Non-pigmented ciliary epithelial cell (primary cell): ENCODE measurements at regions not wholly inside any gene's neighbourhood (a gene's known extent, or its start where the extent isn't known, plus 50 kb on each side); places are given as distances from the start of the nearest gene placed in this dataset.
"Not testable (repeated sequence)": the region's sequence is repeated elsewhere in the genome, so short reads cannot be mapped to it uniquely, and the experiment has no call there.

Source experiments
- DNase-seq: peaks from one replicate; pipeline ENCODE4 v3.0.0-alpha.2; 2010; ENCODE audit warnings: low read depth

DNA sequence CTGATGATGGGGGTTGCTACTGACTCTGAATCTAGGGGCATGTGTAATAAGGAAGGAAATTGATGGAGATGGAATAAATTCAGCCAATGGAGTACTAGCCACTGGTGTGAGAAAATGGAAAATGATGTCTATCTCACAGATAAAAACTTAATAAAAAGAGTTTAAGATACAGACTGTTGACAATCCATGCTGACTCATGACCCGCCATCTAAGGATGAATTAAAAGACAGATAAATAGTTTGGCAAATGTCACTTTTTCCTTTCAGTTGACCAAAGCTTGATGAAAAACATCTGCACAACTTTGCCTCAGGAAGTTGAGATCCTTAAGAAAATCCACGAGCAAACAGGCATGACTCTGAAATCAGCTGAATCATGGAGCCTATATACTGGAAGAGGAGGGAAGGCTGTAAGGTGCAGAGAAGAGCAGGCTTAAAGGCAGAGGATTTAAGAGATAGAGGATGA is 82.6 kb upstream of the BMP5 start:
- DNase-seq = no peak

DNA sequence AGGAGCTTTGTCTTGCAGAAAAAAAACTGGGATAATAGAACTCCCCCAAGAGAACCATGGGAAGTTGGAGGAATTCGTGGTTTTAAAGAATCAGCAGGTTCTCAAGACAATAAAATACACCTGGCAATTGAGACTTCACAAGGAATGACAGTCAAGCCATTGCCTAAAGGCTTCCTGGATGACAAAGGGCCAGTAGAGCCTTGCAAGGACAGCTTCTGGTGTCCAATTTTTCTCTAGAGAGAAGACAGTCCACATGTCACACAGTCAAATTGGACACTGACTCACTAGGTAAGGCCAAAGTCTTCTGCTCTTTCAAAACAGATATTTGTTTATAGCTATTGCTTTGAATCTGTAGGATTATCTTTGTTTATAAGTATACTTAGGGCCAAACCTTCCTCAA is 80.3 kb upstream of the BMP5 start:
- no peak for DNase-seq

DNA sequence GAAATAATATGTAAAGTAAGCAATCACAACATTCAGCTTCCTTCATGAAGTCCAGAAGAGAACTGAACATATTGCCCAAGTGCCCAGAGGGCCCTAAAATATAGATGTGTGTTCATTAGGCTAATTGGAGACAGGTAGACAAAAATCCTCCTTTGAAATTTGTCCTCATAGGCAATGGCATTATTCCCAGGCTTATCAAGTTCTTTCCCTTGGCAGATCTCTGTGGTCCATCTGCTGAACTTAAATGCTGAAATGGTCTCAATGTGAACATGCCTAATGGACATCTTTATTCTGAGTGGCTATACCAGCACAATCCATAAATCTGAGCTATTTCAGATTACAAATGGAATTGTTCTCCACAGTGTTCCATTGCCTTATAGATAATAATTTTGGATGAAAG is 79.0 kb upstream of the BMP5 start:
- DNase-seq = no peak

DNA sequence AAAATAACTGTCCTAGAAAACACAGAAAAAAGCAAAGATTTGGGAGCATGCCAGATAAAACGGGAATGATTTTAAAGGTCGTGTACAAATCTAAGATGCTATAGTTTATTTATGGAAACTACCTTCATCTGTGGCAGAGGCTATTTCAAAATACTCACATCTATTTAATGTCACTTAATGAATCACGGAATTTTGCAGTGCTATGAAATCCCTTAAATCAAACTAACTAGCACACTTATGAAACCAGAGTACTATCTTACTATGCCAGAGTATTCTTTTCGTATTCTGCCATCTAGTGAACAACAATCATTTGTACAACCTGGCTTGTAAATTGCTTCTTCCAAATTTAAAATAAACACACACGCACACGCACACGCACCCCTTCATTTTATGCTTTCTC is 77.9 kb upstream of the BMP5 start:
- DNase-seq = peak; percentile 22

DNA sequence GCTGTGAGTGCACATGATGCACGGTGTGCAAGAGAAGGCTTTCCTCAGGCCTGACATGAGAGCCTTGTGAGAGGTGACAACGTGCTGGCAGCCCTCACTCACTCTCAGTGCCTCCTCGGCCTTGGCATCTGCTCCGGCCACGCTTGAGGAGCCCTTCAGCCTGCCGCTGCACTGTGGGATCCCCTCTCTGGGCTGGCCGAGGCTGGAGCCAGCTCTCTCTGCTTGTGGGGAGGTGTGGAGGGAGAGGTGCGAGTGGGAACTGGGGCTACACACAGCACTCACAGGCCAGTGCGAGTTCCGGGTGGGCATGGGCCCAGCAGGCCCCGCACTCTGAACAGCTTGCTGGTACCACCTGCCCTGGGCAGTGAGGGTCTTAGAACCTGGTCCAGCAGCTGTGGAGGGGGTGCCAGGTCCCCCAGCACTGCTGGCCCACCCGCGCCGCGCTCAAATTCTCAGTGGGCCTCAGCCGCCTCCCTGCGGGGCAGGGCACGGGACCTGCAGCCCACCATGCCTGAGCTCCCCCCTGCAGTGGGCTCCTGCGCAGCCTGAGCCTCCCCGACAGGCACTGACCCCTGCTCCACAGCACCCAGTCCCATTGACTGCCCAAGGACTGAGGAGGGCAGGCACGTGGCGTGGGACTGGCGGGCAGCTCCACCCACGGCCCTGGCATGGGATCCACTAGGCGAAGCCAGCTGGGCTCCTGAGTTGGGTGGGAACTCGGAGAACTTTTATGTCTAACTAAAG is 74.9 kb upstream of the BMP5 start:
- no peak for DNase-seq

DNA sequence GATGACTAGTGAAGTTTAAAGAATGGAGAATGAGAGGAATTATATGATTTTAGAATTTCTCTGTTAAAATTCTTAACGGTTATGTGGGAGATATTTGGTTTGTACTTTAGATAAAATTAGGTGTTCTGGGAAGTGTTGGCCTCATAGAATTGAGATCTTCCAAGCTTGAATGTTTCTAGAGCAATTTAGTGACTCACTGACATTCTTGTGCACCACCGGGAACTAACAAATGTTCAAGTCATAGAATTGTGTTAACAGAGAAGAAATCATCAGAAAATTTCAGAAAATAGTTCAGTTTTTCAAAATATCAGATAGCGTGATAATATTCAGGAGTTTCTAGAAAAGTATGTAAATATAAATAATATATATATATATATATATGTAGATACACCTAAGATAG is 67.9 kb upstream of the BMP5 start:
- peak; percentile 43 for DNase-seq

DNA sequence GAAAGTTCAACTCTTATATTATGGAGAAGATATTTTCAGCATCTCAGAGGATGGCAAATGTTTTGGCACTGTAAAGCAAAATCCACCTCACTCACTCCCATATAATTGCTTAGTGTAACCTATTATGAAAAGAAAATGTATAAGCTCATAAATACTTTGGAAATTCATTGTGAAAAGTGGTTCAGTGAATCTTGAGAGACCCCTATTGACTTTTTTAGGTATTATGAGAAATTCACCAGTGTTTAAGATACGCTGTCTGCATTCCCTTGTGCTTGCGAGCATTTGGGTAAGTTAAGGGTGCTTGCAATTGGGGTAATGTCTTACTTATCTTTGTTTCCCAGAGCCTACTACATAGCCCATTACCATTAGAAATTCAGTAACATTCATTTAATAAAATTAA is 66.3 kb upstream of the BMP5 start:
- DNase-seq = no peak

DNA sequence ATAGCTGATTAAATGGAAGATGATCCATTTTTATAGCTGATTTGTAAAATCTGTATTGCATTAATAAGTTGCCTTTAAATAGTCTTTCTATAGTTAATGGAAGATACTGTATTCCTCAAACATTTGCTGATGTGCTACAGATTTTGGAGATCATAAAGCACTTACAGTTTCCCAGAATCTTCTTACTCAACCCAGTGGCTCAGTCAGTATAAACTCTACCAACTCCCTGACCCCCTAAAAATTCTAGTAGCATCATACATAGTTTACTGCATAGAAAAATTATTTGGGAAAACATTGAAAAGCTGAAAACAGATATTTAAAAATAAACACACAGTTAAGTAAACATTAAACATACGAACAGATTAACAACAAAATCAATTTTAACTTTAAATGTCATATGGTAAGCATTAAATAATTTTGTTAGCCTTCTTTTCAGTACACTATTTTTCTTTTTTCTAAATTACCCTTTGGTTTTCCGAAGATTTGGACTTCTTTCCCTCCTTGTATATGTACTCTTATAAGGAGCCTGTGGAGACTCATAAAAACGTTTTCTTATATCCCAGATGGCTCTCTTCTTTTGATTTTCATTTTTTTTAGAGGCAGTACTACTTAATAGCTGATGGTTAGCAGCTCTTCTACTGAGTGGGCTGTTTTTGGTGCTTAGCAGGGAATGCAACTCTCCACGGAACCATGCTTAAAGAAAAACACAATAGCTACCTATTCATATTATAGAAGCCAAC is 62.7 kb upstream of the BMP5 start:
- no peak for DNase-seq

DNA sequence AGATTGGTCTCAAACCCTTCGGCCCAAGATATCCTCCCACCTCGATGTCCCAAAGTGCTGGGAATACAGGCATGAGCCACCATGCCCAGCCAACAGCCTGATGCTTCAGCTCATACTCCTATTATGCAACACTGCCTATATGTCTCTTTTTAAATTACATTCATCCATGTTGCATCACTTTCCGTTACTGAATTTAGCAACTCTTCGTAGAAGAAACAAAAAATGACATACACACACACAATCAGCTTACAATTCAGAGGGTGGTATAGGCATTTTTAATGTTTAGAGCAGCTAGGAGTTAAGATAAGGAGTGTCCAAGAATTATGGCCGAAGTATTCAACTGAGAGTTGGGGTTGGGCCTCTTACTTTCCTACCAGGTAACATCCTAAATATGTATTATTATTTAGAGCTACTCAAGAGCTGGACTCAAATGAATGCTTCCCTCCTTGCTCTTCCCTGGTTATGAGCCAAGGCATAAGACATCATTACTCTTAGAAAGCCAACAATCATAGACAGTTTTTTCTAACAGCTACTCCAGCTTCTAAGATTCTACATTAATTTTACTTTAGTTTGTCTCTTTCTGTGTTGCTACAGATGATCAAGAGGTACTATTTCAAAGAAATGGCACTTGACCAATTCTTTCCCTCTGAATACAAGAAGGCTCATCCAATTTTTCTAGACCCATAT is 62.0 kb upstream of the BMP5 start:
- DNase-seq = no peak

DNA sequence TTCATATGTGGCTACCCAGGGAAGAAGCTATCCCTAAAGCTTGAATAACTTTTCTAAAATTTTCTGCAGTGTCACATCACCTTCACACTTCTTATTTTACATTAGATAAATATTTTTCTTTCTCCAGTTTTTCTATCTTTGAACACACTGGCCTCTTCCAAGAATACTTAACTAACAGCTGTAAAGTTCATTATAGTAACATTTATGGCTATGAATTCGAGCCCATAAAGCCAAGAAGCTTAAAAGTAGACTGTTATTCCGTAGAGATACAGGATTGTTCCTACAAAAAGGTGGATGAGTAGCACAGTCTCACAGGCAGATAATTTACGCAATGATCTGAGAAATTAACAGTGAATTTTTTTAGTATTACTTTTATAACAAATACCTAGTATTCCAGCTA is 55.7 kb upstream of the BMP5 start:
- DNase-seq = no peak

DNA sequence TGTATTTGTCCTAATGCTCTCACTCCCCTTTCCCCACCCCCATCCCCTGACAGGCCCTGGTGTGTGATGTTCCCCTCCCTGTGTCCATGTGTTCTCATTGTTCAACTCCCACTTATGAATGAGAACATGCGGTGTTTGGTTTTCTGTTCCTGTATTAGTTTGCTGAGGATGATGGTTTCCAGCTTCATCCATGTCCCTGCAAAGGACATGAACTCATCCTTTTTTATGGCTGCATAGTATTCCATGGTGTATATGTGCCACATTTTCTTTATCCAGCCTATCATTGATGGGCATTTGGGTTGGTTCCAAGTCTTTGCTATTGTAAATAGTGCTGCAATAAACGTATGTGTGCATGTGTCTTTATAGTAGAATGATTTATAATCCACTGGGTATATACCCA is 52.3 kb upstream of the BMP5 start:
- not testable (repeated sequence) for DNase-seq

DNA sequence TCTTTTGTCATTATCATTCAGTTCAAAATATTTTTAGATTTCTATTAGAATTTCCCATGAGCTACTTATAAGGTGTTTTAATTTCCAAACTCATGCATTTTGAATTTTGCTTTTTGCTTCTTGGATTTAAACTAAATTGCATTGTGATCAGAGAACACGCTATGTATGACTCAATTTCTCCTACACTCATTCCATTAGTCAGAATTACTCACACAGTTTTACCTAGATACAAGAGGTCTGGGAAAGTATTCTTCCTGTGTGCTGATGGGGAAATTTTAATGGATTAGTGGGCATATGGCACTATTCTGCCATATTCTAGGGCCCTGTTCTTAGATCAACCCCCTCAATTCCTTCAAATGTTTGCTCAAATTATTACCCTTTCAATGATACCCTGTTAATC is 49.9 kb upstream of the BMP5 start:
- peak; percentile 85 for DNase-seq
